Body of pancreas (tissue), 4 donors: ENCODE measurements at regions not wholly inside any gene's neighbourhood (a gene's known extent, or its start where the extent isn't known, plus 50 kb on each side); places are given as distances from the start of the nearest gene placed in this dataset.
"Not testable (repeated sequence)": the region's sequence is repeated elsewhere in the genome, so short reads cannot be mapped to it uniquely, and the experiment has no call there.

Experiments used
- ATAC-seq: fragments of 150-250 bp; one replicate; pipeline ENCODE4 v1.9.1; 2016
- DNase-seq, 4 donors: peaks; one replicate each; pipeline ENCODE4 v3.0.0-alpha.2; 2019
- H3K27ac ChIP-seq, 4 donors: fragments of 200-600 bp; sonication (generic); 1 replicate in 3 of 4; 2 replicates in 1 of 4; pipeline versions ENCODE4 v1.5.1 to v1.6.1; 2016 to 2019; ENCODE audit warnings: mild to moderate bottlenecking in 1 of 4, mixed read lengths in 1 of 4, moderate library complexity in 1 of 4
- H3K27me3 ChIP-seq, 2 donors: fragments of 200-600 bp; sonication (generic); one replicate each; pipeline ENCODE4 v1.6.0; 2016; ENCODE audit warnings: mild to moderate bottlenecking in 1 of 2
- H3K36me3 ChIP-seq, 2 donors: fragments of 200-600 bp; sonication (generic); replicated peaks in 1 of 2; 2 replicates each; pipeline ENCODE4 v1.5.1; 2016; ENCODE audit warnings: low read depth in 2 of 2; ENCODE audit not compliant: insufficient read depth in 1 of 2
- H3K4me1 ChIP-seq: fragments of 200-600 bp; sonication (generic); one replicate; pipeline ENCODE4 v1.6.0; 2016
- H3K4me3 ChIP-seq, 2 donors: fragments of 200-600 bp; sonication (generic); 1 replicate in 1 of 2; 2 replicates in 1 of 2; pipeline ENCODE4 v1.5.1; 2016 to 2019
- H3K9me3 ChIP-seq, 3 donors: fragments of 200-600 bp; sonication (generic); 1 replicate in 2 of 3; 2 replicates in 1 of 3; pipeline ENCODE4 v1.5.1; 2016
- POLR2A ChIP-seq, 3 donors: fragments of 450-650 bp; IDR thresholded peaks; one replicate each; pipeline ENCODE4 v1.6.1; 2016; ENCODE audit warnings: antibody characterized with exemption in 3 of 3, mild to moderate bottlenecking in 2 of 3
- WGBS, 2 donors: methylation state at CpG; one replicate each; pipeline ENCODE4 v1.1.5; 2017; 5-methylcytosine and 5-hydroxymethylcytosine counted together
- intact Hi-C: fragments of 100-400 bp; cut with DNase I; formaldehyde crosslinking; loops from one replicate; pipeline ENCODE4 v1.15.1; 2023
- TF ChIP-seq, protein P1 (sequence below), 7 experiments: fragments of 450-650 bp in 4 of 7; fragments of 200-600 bp in 3 of 7; sonication (generic) in 3 of 7; IDR thresholded peaks; one replicate each; pipeline ENCODE4 v1.5.1; 2016 to 2019; ENCODE audit warnings: antibody characterized with exemption in 7 of 7

DNA sequence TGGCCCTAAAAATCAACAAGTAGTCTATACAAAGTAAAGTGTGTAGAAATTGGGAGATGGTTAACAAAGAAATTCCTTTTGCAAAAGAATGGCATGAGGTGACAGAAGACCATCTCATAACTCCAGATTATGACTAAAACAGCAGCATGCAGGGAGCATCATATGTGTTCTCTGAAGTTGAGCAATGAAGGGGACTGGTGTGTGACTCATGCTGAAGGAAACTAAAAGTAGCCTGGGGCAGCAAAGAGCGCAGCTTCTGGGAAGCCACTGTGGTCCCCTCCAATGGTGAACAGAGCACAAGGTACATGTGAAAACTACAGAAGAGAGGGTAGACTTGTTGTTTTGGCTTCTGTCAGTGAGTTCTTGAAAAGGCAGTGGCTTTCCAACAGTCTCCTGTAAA, 133.4 kb downstream of the MACC1 start:
- no peaks in the 10 kb centered on the region for H3K4me1 ChIP-seq
- ATAC-seq (peak; percentile 59), DNase-seq (peak in 1 of 4 donors; percentile 15)
- H3K4me3 ChIP-seq, result no peak overlapping the region
- no peaks in the 10 kb centered on the region for H3K9me3 ChIP-seq
- intact Hi-C loops, result no loop called here
- 83 to 88% methylated on average over 1 of the region's 1 CpG for WGBS, 2 donors
- no peaks in the 10 kb centered on the region for H3K27me3 ChIP-seq
- H3K27ac ChIP-seq, result no peak overlapping the region
- no peaks in the 10 kb centered on the region for H3K36me3 ChIP-seq
- TF ChIP-seq POLR2A (IDR thresholded peaks at IDR 0.05), result no peak
- TF ChIP-seq, protein P1, sequence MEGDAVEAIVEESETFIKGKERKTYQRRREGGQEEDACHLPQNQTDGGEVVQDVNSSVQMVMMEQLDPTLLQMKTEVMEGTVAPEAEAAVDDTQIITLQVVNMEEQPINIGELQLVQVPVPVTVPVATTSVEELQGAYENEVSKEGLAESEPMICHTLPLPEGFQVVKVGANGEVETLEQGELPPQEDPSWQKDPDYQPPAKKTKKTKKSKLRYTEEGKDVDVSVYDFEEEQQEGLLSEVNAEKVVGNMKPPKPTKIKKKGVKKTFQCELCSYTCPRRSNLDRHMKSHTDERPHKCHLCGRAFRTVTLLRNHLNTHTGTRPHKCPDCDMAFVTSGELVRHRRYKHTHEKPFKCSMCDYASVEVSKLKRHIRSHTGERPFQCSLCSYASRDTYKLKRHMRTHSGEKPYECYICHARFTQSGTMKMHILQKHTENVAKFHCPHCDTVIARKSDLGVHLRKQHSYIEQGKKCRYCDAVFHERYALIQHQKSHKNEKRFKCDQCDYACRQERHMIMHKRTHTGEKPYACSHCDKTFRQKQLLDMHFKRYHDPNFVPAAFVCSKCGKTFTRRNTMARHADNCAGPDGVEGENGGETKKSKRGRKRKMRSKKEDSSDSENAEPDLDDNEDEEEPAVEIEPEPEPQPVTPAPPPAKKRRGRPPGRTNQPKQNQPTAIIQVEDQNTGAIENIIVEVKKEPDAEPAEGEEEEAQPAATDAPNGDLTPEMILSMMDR (IDR thresholded peaks at IDR 0.05), result no peak

DNA sequence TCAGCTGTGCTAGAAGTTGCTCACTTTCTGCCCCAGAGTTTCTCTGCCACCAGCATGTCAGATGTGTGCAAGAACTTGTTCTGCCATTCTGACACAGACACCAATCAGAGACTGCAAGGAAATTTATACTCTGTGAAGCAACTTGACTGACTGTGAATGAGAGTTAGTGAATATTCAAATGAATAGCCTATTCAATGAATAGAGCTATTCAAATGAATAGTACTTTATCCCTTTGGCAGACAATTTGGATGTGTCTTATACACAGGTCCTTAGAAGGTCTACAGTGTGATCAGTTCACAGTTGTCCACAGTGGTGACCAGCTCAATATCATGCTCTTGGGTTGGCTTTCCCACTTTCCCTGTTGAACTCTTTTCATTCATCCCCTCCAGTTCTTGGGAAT, 138.1 kb downstream of the MACC1 start:
- no peaks in the 10 kb centered on the region for H3K4me1 ChIP-seq
- H3K27ac ChIP-seq, result no peak overlapping the region
- ATAC-seq, result no peak
- no peaks in the 10 kb centered on the region for H3K9me3 ChIP-seq
- intact Hi-C loops, result no loop called here
- no peaks in the 10 kb centered on the region for H3K27me3 ChIP-seq
- H3K36me3 ChIP-seq, result no peaks in the 10 kb centered on the region
- no peak for DNase-seq
- H3K4me3 ChIP-seq, result no peak overlapping the region
- TF ChIP-seq, protein P1 (IDR thresholded peaks at IDR 0.05), result no peak
- TF ChIP-seq POLR2A (IDR thresholded peaks at IDR 0.05), result no peak

DNA sequence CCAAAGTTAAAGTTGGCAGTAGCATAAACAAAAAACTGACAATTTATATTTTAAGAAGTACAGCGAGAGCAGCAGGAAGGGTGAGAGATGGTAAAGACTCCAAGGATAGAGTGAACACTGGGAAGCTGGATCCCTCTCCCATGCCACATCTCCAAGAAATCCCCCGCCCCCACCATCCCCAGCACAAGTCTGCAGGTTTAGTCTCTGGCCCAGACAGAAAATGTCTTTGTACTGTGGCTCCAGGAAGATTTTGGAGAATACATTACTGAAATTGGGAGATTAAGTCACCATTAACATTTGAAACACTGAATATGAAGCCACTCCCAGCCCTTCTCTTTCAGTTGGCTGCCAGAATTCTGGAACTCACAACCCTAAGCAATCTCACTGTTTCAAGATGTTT, 140.3 kb downstream of the MACC1 start:
- Histone ChIP-seq H3K36me3 (no peaks in the 10 kb centered on the region), H3K4me1 (no peaks in the 10 kb centered on the region), H3K27me3 (no peaks in the 10 kb centered on the region), H3K27ac (no peak overlapping the region), H3K4me3 (no peak overlapping the region), H3K9me3 (no peaks in the 10 kb centered on the region)
- TF ChIP-seq POLR2A (IDR thresholded peaks at IDR 0.05), result no peak
- TF ChIP-seq, protein P1 (IDR thresholded peaks at IDR 0.05), result no peak
- DNase-seq (no peak), ATAC-seq (no peak)
- WGBS, 2 donors, result 68 to 80% methylated on average over 2 of the region's 2 CpGs
- intact Hi-C loops, result no loop called here

DNA sequence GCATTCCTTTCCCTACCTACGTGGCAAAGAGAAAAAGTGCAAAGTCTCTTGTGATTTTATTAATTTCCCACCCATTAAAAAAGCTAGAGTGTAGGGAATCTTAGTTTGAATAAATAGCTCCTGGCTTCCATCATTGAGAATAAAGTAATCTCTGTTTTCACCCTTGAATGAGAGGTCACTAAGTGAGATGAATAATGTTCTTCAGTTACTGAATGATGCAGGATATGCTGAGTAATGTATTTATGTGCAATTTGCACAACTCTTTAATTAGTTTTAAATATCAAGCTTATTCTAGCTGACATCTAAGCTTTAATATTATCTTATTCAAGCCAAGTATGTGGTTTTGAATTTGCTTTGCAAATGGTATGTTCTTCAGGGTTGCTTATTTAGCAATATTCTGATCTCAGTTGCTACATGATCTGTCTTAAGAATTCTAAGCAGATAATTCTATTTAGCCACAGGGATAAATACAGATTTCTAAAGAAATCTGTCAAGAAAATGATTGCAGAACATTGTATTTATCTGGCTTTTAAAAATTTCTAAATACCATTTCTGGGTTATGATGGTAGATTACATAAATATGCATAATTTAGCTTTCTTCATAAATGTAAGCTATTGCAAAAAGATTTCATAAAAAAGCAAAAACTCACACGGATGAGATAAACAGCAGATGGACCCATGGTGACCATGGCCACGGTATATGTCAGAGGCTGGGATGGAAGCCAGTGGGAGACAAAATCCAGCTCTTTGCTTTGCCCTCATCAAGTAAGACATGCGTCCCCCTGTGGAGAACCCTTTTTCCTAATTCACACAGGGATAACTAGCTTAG, 141.0 kb downstream of the MACC1 start:
- WGBS, 2 donors, result 48 to 65% methylated on average over 4 of the region's 4 CpGs
- Histone ChIP-seq H3K4me1 (no peaks in the 10 kb centered on the region), H3K9me3 (no peaks in the 10 kb centered on the region), H3K27ac (no peak overlapping the region), H3K36me3 (no peaks in the 10 kb centered on the region), H3K4me3 (no peak overlapping the region), H3K27me3 (no peaks in the 10 kb centered on the region)
- no peak for TF ChIP-seq POLR2A (IDR thresholded peaks at IDR 0.05)
- TF ChIP-seq, protein P1 (IDR thresholded peaks at IDR 0.05), result no peak
- DNase-seq, result peak in 1 of 4 donors; percentile 11
- intact Hi-C loops, result no loop called here
- no peak for ATAC-seq

DNA sequence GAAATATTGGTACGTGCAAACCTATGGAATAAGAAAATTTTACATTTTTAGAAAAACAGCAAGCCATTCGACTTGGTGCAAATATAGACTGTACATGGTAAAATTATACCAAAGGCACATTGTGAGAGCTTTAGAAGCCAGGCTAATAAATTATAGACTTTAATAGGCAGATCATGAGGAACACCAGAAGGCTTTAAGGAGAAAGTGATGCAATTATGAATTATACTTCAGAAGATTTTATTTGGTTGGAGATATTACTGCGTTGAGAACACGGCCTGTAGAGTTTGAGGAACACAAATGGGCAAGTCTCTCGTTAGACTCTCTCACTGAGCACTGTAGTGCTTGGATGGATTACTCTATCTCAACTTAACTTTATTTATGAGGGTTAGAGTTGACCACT, 141.7 kb downstream of the MACC1 start:
- Histone ChIP-seq H3K27me3 (no peaks in the 10 kb centered on the region), H3K9me3 (no peaks in the 10 kb centered on the region), H3K4me1 (no peaks in the 10 kb centered on the region), H3K36me3 (no peaks in the 10 kb centered on the region), H3K4me3 (no peak overlapping the region), H3K27ac (no peak overlapping the region)
- no peak for ATAC-seq
- WGBS, 2 donors, result 71 to 78% methylated on average over 5 of the region's 5 CpGs
- no peak for DNase-seq
- no peak for TF ChIP-seq POLR2A (IDR thresholded peaks at IDR 0.05)
- TF ChIP-seq, protein P1 (IDR thresholded peaks at IDR 0.05), result no peak
- intact Hi-C loops, result no loop called here

DNA sequence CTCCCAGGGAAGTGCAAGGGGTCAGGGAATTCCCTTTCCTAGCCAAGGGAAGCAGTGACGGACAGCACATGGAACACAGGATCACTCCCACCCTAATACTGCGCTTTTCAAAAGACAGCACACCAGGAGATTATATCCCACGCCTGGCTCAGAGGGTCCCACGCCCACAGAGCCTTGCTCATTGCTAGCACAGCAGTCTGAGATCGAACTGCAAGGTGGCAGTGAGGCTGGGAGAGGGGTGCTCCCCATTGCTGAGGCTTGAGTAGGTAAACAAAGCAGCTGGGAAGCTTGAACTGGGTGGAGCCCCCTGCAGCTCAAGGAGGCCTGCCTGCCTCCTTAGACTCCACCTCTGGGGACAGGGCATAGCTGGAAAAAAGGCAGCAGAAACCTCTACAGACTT, 149.2 kb downstream of the MACC1 start:
- H3K9me3 ChIP-seq, ATAC-seq, intact Hi-C loops, H3K36me3 ChIP-seq, H3K27me3 ChIP-seq, H3K4me1 ChIP-seq, DNase-seq, H3K4me3 ChIP-seq, H3K27ac ChIP-seq: not testable (repeated sequence)
- WGBS, 2 donors, result 72 to 81% methylated on average over 5 of the region's 5 CpGs
